GM12878 (cell line): ENCODE measurements at regions not wholly inside any gene's neighbourhood (a gene's known extent, or its start where the extent isn't known, plus 50 kb on each side); places are given as distances from the start of the nearest gene placed in this dataset.

Experiments used
- ATAC-seq: fragments of 200-7000 bp; cut with Tn5 transposase; 3 replicates; pipeline ENCODE4 v1.9.1; 2020; ENCODE audit warnings: mild to moderate bottlenecking, moderate library complexity
- BruUV-seq: library from RNA; stranded (reverse); fragments of 400-500 nt; replicated peaks from 2 replicates; lab custom pipeline; 2021; lab: Mats Ljungman, UMichigan
- CTCF ChIA-PET: fragments of 300-600 bp; sonication (Branson Sonifier 250); formaldehyde crosslinking; extraction: SDS; loops from one replicate; lab custom pipeline; 2021; ENCODE audit warnings: inconsistent platforms; lab: Yijun Ruan, JAX
- POLR2A ChIA-PET: fragments of 350-600 bp; formaldehyde crosslinking; extraction: SDS; loops from one replicate; lab custom pipeline; 2021; ENCODE audit warnings: inconsistent platforms; lab: Charles Lee
- RAD21 ChIA-PET: fragments of 300-600 bp; sonication (Branson Sonifier 250); formaldehyde crosslinking; loops from one replicate; lab custom pipeline; 2023; ENCODE audit warnings: antibody characterized with exemption; ENCODE audit not compliant: unreplicated experiment; lab: Charles Lee
- SMC1A ChIA-PET: fragments of 300-600 bp; sonication (Branson Sonifier 250); formaldehyde crosslinking; loops from one replicate; lab custom pipeline; 2023; ENCODE audit not compliant: unreplicated experiment, uncharacterized antibody; lab: Charles Lee
- DNase-seq: peaks from one replicate; pipeline ENCODE4 v3.0.0-alpha.2; 2011; ENCODE audit warnings: low read depth, low spot score
- FAIRE-seq: peaks from 3 replicates; lab custom pipeline; 2011; peaks lifted over from hg19 to GRCh38; lab: Jason Lieb, UNC
- H2AFZ ChIP-seq: 2 replicates; pipeline ENCODE4 v1.6.0; 2011; ENCODE audit warnings: low read depth, low read length, control low read depth; ENCODE audit not compliant: control insufficient read depth
- H3K27ac ChIP-seq: 2 replicates; pipeline ENCODE4 v1.5.1; 2011; ENCODE audit warnings: control low read depth; ENCODE audit not compliant: control insufficient read depth, insufficient read depth
- H3K27me3 ChIP-seq, 2 experiments: replicated peaks in 1 of 2; 2 replicates each; pipeline versions ENCODE4 v1.6.0 to v1.6.1; 2011; ENCODE audit warnings: low read length in 1 of 2; ENCODE audit not compliant: control insufficient read depth in 2 of 2, insufficient read depth in 2 of 2
- H3K36me3 ChIP-seq, 2 experiments: 2 replicates each; pipeline ENCODE4 v1.5.1; 2011; ENCODE audit warnings: low read length in 1 of 2; ENCODE audit not compliant: control insufficient read depth in 2 of 2, insufficient read depth in 2 of 2
- H3K4me1 ChIP-seq: 2 replicates; pipeline ENCODE4 v1.6.1; 2011; ENCODE audit warnings: mild to moderate bottlenecking, low read length, moderate library complexity, mixed read lengths; ENCODE audit not compliant: control insufficient read depth, insufficient read depth
- H3K4me2 ChIP-seq: 2 replicates; pipeline ENCODE4 v1.6.0; 2011; ENCODE audit warnings: control low read depth; ENCODE audit not compliant: control insufficient read depth, insufficient read depth
- H3K4me3 ChIP-seq: fragments of 200-600 bp; sonication (generic); 2 replicates; pipeline ENCODE4 v1.5.1; 2016
- H3K79me2 ChIP-seq: 2 replicates; pipeline ENCODE4 v1.6.0; 2011; ENCODE audit warnings: low read length; ENCODE audit not compliant: control insufficient read depth, insufficient read depth
- H3K9ac ChIP-seq: 2 replicates; pipeline ENCODE4 v1.8.0; 2011; ENCODE audit warnings: low read length, control low read depth, mixed read lengths; ENCODE audit not compliant: control insufficient read depth, insufficient read depth
- H3K9me3 ChIP-seq: replicated peaks from 3 replicates; pipeline ENCODE4 v1.5.1; 2011; ENCODE audit warnings: mild to moderate bottlenecking, low read length; ENCODE audit not compliant: control insufficient read depth, insufficient read depth
- H4K20me1 ChIP-seq: 2 replicates; pipeline ENCODE4 v1.6.0; 2011; ENCODE audit not compliant: control insufficient read depth, insufficient read depth
- CBX3 ChIP-seq: fragments of 200-600 bp; sonication (generic); IDR thresholded peaks from 2 replicates; pipeline ENCODE4 v1.6.1; 2016; ENCODE audit warnings: low read depth, borderline replicate concordance
- DPF2 ChIP-seq: fragments of 450-650 bp; IDR thresholded peaks from 2 replicates; pipeline ENCODE4 v1.6.1; 2017; ENCODE audit warnings: mild to moderate bottlenecking
- EED ChIP-seq: sonication (generic); IDR thresholded peaks from 2 replicates; pipeline ENCODE4 v1.6.1; 2016; ENCODE audit warnings: antibody characterized with exemption, low read depth
- ESRRA ChIP-seq: IDR thresholded peaks from 2 replicates; pipeline ENCODE4 v1.6.1; 2012; ENCODE audit warnings: mild to moderate bottlenecking, low read length, improper control_type of control experiment
- FOS ChIP-seq: IDR thresholded peaks from 3 replicates; pipeline ENCODE4 v1.6.1; 2011; ENCODE audit warnings: borderline replicate concordance; ENCODE audit not compliant: insufficient read length; ENCODE audit errors: extremely low read depth
- GABPA ChIP-seq: IDR thresholded peaks from 2 replicates; pipeline ENCODE4 v1.6.1; 2014; ENCODE audit warnings: antibody characterized with exemption, low read depth, mild to moderate bottlenecking, inconsistent platforms
- IKZF1 ChIP-seq: fragments of 450-650 bp; conservative IDR thresholded peaks from 2 replicates; pipeline ENCODE4 v1.6.1; 2017; ENCODE audit warnings: antibody characterized with exemption, mild to moderate bottlenecking
- IRF4 ChIP-seq: IDR thresholded peaks from 2 replicates; pipeline ENCODE4 v1.6.1; 2011; ENCODE audit warnings: low read depth, low read length
- NFXL1 ChIP-seq: fragments of 450-650 bp; IDR thresholded peaks from 2 replicates; pipeline ENCODE4 v1.6.1; 2017; ENCODE audit warnings: antibody characterized with exemption, mild to moderate bottlenecking, borderline replicate concordance
- RAD51 ChIP-seq: fragments of 450-650 bp; IDR thresholded peaks from 2 replicates; pipeline ENCODE4 v1.6.1; 2016; ENCODE audit warnings: moderate library complexity, mild to moderate bottlenecking, inconsistent platforms
- RB1 ChIP-seq: fragments of 450-650 bp; formaldehyde crosslinking; IDR thresholded peaks from 2 replicates; pipeline ENCODE4 v1.6.1; 2017; ENCODE audit warnings: mild to moderate bottlenecking, borderline replicate concordance
- RELA ChIP-seq: fragments of 450-650 bp; IDR thresholded peaks from 2 replicates; pipeline ENCODE4 v1.8.0; 2014; ENCODE audit warnings: borderline replicate concordance; ENCODE audit not compliant: partially characterized antibody
- USF2 ChIP-seq: IDR thresholded peaks from 2 replicates; pipeline ENCODE4 v1.6.1; 2011; ENCODE audit warnings: low read depth, low read length, improper control_type of control experiment, borderline replicate concordance
- WGBS: methylation state at CpG from one replicate; pipeline ENCODE4 v1.1.6; 2016; ENCODE audit warnings: low lambda C conversion rate; ENCODE audit not compliant: insufficient replicate concordance, insufficient coverage; ENCODE audit errors: missing lambda C conversion rate; 5-methylcytosine and 5-hydroxymethylcytosine counted together
- in situ Hi-C: fragments of 300-500 bp; cut with MboI; formaldehyde crosslinking; loops from 9 replicates; pipeline ENCODE4 v1.14.3; 2018; ENCODE audit warnings: mixed read lengths
- intact Hi-C: fragments of 100-400 bp; cut with micrococcal nuclease; formaldehyde crosslinking; loops from one replicate; pipeline ENCODE4 v1.14.2; 2022; ENCODE audit not compliant: unreplicated experiment
- TF ChIP-seq, protein P1 (sequence below): fragments of 450-650 bp; IDR thresholded peaks from 2 replicates; pipeline ENCODE4 v1.6.1; 2016; ENCODE audit warnings: mild to moderate bottlenecking, moderate library complexity, borderline replicate concordance

DNA sequence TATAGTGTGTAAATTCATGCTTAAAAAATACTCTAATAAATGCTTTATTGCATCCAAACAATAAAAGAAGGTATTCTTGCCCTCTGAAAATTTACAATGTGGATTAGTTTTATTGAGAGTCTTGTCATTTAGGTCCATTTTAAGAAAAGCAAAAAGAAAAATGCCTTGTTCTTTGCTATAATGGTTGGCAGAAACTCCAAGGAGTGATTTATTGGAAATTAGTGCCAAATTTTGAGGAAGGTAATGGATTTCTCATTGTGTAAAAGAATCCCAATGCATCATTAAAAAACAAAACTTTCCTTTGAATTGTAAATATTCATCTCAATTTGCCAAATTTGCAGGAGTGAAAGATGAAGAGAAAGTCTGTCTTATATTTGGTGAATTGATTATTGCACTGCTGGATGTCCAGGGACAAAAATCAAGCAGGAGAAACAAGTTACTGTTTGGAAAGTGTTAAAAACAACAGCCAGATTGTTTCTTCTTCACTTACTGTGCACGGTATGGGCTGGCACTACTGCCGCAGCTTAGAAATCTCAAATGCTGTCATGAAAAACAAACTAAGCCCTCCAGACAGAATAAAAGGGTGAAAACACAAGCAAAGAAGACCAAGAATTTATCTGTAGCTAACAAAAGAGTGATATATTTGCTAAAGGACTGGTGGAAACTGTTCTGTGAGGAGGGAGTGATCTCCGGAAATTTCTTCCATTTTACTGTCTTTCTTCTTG lies 511.7 kb downstream of the TMTC2 start:
- FAIRE-seq (no peak), ATAC-seq (no peak)
- no peak overlapping the region for H3K27ac ChIP-seq
- no peaks in the 10 kb centered on the region for H3K4me1 ChIP-seq
- TF ChIP-seq IRF4 (no peak), ESRRA (no peak), IKZF1 (no peak), RELA (no peak), DPF2 (no peak), CBX3 (no peak), EED (no peak), RB1 (no peak), FOS (no peak), RAD51 (no peak), USF2 (no peak), GABPA (no peak), NFXL1 (no peak)
- TF ChIP-seq, protein P1, sequence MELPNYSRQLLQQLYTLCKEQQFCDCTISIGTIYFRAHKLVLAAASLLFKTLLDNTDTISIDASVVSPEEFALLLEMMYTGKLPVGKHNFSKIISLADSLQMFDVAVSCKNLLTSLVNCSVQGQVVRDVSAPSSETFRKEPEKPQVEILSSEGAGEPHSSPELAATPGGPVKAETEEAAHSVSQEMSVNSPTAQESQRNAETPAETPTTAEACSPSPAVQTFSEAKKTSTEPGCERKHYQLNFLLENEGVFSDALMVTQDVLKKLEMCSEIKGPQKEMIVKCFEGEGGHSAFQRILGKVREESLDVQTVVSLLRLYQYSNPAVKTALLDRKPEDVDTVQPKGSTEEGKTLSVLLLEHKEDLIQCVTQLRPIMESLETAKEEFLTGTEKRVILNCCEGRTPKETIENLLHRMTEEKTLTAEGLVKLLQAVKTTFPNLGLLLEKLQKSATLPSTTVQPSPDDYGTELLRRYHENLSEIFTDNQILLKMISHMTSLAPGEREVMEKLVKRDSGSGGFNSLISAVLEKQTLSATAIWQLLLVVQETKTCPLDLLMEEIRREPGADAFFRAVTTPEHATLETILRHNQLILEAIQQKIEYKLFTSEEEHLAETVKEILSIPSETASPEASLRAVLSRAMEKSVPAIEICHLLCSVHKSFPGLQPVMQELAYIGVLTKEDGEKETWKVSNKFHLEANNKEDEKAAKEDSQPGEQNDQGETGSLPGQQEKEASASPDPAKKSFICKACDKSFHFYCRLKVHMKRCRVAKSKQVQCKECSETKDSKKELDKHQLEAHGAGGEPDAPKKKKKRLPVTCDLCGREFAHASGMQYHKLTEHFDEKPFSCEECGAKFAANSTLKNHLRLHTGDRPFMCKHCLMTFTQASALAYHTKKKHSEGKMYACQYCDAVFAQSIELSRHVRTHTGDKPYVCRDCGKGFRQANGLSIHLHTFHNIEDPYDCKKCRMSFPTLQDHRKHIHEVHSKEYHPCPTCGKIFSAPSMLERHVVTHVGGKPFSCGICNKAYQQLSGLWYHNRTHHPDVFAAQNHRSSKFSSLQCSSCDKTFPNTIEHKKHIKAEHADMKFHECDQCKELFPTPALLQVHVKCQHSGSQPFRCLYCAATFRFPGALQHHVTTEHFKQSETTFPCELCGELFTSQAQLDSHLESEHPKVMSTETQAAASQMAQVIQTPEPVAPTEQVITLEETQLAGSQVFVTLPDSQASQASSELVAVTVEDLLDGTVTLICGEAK, result no peak
- TF ChIP-seq, all 136 proteins: peak for 0
- no TSS peak for BruUV-seq
- Histone ChIP-seq H3K79me2 (no peaks in the 10 kb centered on the region), H4K20me1 (no peaks in the 10 kb centered on the region), H3K4me2 (no peak overlapping the region), H3K27me3 (no peaks in the 10 kb centered on the region), H3K36me3 (no peaks in the 10 kb centered on the region), H3K4me3 (no peak overlapping the region), H3K9ac (no peak overlapping the region), H3K9me3 (no peaks in the 10 kb centered on the region), H2AFZ (no peak overlapping the region)
- no peak for DNase-seq
- ChIA-PET RAD21 (interaction anchor here (1.4 kb wide), 1 partner anchor 512 kb away, joined by 4 read pairs; no protein-coding TSS in a partner anchor), CTCF (no interaction called here), SMC1A (no interaction called here), POLR2A (no interaction called here)
- intact Hi-C loops (no loop called here), in situ Hi-C loops (no loop called here)
- 77% methylated on average over 3 of the region's 3 CpGs for WGBS
